Esophagus squamous epithelium (tissue), 4 donors: ENCODE measurements at regions not wholly inside any gene's neighbourhood (a gene's known extent, or its start where the extent isn't known, plus 50 kb on each side); places are given as distances from the start of the nearest gene placed in this dataset.
"Not testable (repeated sequence)": the region's sequence is repeated elsewhere in the genome, so short reads cannot be mapped to it uniquely, and the experiment has no call there.

Experiments
- CTCF ChIP-seq, 6 experiments: fragments of 450-650 bp in 4 of 6; fragments of 200-600 bp in 2 of 6; sonication (generic) in 2 of 6; IDR thresholded peaks; one replicate each; pipeline ENCODE4 v1.5.1; 2016 to 2019; ENCODE audit warnings: antibody characterized with exemption in 6 of 6, mild to moderate bottlenecking in 4 of 6, moderate library complexity in 4 of 6
- POLR2A ChIP-seq, 4 donors: fragments of 450-650 bp; IDR thresholded peaks; one replicate each; pipeline ENCODE4 v1.6.1; 2017; ENCODE audit warnings: antibody characterized with exemption in 4 of 4, mild to moderate bottlenecking in 4 of 4, moderate library complexity in 3 of 4

GRCh38 chr6:8282946-8283345, 152.4 kb downstream of the SLC35B3 start:
- TF ChIP-seq CTCF, POLR2A (IDR thresholded peaks at IDR 0.05): not testable (repeated sequence)
